ENCODE measurements at regions not wholly inside any gene's neighbourhood (a gene's known extent, or its start where the extent isn't known, plus 50 kb on each side); places are given as distances from the start of the nearest gene placed in this dataset.

GRCh38 chr11:116517584-116517983, 255.2 kb downstream of the BUD13 start:
- TF ChIP-seq, protein P1, sequence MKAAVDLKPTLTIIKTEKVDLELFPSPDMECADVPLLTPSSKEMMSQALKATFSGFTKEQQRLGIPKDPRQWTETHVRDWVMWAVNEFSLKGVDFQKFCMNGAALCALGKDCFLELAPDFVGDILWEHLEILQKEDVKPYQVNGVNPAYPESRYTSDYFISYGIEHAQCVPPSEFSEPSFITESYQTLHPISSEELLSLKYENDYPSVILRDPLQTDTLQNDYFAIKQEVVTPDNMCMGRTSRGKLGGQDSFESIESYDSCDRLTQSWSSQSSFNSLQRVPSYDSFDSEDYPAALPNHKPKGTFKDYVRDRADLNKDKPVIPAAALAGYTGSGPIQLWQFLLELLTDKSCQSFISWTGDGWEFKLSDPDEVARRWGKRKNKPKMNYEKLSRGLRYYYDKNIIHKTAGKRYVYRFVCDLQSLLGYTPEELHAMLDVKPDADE (IDR thresholded peaks at IDR 0.05), result no peak
- TF ChIP-seq, protein P2, sequence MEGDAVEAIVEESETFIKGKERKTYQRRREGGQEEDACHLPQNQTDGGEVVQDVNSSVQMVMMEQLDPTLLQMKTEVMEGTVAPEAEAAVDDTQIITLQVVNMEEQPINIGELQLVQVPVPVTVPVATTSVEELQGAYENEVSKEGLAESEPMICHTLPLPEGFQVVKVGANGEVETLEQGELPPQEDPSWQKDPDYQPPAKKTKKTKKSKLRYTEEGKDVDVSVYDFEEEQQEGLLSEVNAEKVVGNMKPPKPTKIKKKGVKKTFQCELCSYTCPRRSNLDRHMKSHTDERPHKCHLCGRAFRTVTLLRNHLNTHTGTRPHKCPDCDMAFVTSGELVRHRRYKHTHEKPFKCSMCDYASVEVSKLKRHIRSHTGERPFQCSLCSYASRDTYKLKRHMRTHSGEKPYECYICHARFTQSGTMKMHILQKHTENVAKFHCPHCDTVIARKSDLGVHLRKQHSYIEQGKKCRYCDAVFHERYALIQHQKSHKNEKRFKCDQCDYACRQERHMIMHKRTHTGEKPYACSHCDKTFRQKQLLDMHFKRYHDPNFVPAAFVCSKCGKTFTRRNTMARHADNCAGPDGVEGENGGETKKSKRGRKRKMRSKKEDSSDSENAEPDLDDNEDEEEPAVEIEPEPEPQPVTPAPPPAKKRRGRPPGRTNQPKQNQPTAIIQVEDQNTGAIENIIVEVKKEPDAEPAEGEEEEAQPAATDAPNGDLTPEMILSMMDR (conservative IDR thresholded peaks at IDR 0.05; ENCODE audit: low read depth in 2 of 2), result no peak
- TF ChIP-seq EZH2 (IDR thresholded peaks at IDR 0.05; ENCODE audit: low read depth, unreplicated experiment) (no peak), JUNB (IDR thresholded peaks at IDR 0.05; ENCODE audit: unreplicated experiment) (no peak), EZH2phosphoT487 (IDR thresholded peaks at IDR 0.05; ENCODE audit: unreplicated experiment) (no peak), CREB1 (CRISPR knock-in tag; IDR thresholded peaks at IDR 0.05; ENCODE audit: low read depth) (no peak), ZNF462 (CRISPR knock-in tag; IDR thresholded peaks at IDR 0.05) (no peak), POLR2AphosphoS5 (IDR thresholded peaks at IDR 0.05; ENCODE audit: low read depth) (no peak), ZNF114 (CRISPR knock-in tag; IDR thresholded peaks at IDR 0.05) (no peak), STAT1 (IDR thresholded peaks at IDR 0.05; ENCODE audit: unreplicated experiment) (no peak)
- TF ChIP-seq, protein P3, sequence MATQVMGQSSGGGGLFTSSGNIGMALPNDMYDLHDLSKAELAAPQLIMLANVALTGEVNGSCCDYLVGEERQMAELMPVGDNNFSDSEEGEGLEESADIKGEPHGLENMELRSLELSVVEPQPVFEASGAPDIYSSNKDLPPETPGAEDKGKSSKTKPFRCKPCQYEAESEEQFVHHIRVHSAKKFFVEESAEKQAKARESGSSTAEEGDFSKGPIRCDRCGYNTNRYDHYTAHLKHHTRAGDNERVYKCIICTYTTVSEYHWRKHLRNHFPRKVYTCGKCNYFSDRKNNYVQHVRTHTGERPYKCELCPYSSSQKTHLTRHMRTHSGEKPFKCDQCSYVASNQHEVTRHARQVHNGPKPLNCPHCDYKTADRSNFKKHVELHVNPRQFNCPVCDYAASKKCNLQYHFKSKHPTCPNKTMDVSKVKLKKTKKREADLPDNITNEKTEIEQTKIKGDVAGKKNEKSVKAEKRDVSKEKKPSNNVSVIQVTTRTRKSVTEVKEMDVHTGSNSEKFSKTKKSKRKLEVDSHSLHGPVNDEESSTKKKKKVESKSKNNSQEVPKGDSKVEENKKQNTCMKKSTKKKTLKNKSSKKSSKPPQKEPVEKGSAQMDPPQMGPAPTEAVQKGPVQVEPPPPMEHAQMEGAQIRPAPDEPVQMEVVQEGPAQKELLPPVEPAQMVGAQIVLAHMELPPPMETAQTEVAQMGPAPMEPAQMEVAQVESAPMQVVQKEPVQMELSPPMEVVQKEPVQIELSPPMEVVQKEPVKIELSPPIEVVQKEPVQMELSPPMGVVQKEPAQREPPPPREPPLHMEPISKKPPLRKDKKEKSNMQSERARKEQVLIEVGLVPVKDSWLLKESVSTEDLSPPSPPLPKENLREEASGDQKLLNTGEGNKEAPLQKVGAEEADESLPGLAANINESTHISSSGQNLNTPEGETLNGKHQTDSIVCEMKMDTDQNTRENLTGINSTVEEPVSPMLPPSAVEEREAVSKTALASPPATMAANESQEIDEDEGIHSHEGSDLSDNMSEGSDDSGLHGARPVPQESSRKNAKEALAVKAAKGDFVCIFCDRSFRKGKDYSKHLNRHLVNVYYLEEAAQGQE (IDR thresholded peaks at IDR 0.05; ENCODE audit: unreplicated experiment), result no peak
